Choroid plexus epithelial cell (primary cell): ENCODE measurements at regions not wholly inside any gene's neighbourhood (a gene's known extent, or its start where the extent isn't known, plus 50 kb on each side); places are given as distances from the start of the nearest gene placed in this dataset.

ENCODE experiments used
- DNase-seq: peaks from one replicate; pipeline ENCODE4 v3.0.0-alpha.2; 2010; ENCODE audit warnings: low read depth
- H3K4me3 ChIP-seq: 2 replicates; pipeline ENCODE4 v1.5.1; 2011; ENCODE audit warnings: low read depth, mild to moderate bottlenecking, control low read depth, low read length, moderate library complexity
- CTCF ChIP-seq: conservative IDR thresholded peaks from 2 replicates; pipeline ENCODE4 v1.5.1; 2011; ENCODE audit warnings: low read depth, mild to moderate bottlenecking, control low read depth, inconsistent platforms, low read length, moderate library complexity

- DNase-seq = no peak
Observed at GRCh38 chr10:111973826-111974225, 209.7 kb downstream of the GPAM start.

GRCh38 chr10:111974325-111974724 lies 209.2 kb downstream of the GPAM start:
- no peak for TF ChIP-seq CTCF
- no peak for DNase-seq
- H3K4me3 ChIP-seq = no peak overlapping the region

More at GRCh38 chr10:111973826-111974225, 209.7 kb downstream of the GPAM start:
- TF ChIP-seq CTCF = no peak
- no peak overlapping the region for H3K4me3 ChIP-seq

GRCh38 chr10:111976557-111976956 lies 207.0 kb downstream of the GPAM start:
- DNase-seq = no peak
- no peak for TF ChIP-seq CTCF

GRCh38 chr10:111984057-111984456 lies 199.5 kb downstream of the GPAM start:
- no peak for TF ChIP-seq CTCF
- H3K4me3 ChIP-seq = no peak overlapping the region

More at GRCh38 chr10:111976557-111976956, 207.0 kb downstream of the GPAM start:
- H3K4me3 ChIP-seq = no peak overlapping the region

GRCh38 chr10:111986079-111986478 lies 197.5 kb downstream of the GPAM start:
- no peak for TF ChIP-seq CTCF
- H3K4me3 ChIP-seq = no peak overlapping the region
- DNase-seq = no peak

More at GRCh38 chr10:111984057-111984456, 199.5 kb downstream of the GPAM start:
- DNase-seq = no peak

GRCh38 chr10:111988646-111989045 lies 194.9 kb downstream of the GPAM start:
- no peak overlapping the region for H3K4me3 ChIP-seq
- DNase-seq = no peak
- no peak for TF ChIP-seq CTCF

- no peak for TF ChIP-seq CTCF
- no peak overlapping the region for H3K4me3 ChIP-seq
- DNase-seq = no peak
Observed at GRCh38 chr10:111989136-111989911, 194.2 kb downstream of the GPAM start.
